ENCODE measurements at regions not wholly inside any gene's neighbourhood (a gene's known extent, or its start where the extent isn't known, plus 50 kb on each side); places are given as distances from the start of the nearest gene placed in this dataset.

GRCh38 chr5:85604786-85605185 lies 1013.0 kb upstream of the COX7C start (continued):
- TF ChIP-seq ZNF558 (CRISPR knock-in tag; IDR thresholded peaks at IDR 0.05; ENCODE audit: borderline replicate concordance) (no peak), REL (CRISPR knock-in tag; conservative IDR thresholded peaks at IDR 0.05) (no peak)

- Histone ChIP-seq H2AFZ (ENCODE audit: low read length) (no peak overlapping the region), H3K27ac (ENCODE audit: extremely low read length, insufficient read depth, low read length) (no peak overlapping the region), H3K36me3 (replicated peaks in 1 of 2; ENCODE audit: control insufficient read depth in 1 of 2, insufficient read depth in 2 of 2, low read length in 2 of 2) (no peaks in the 10 kb centered on the region), H3K79me2 (ENCODE audit: insufficient read depth, low read length) (no peaks in the 10 kb centered on the region), H3K9me3 (ENCODE audit: low read length) (no peaks in the 10 kb centered on the region), H3K4me3 (replicated peaks in 1 of 3; ENCODE audit: insufficient read depth in 1 of 3, low read depth in 2 of 3, low read length in 3 of 3) (no peak overlapping the region), H3K27me3 (ENCODE audit: control insufficient read depth in 1 of 2, insufficient read depth in 2 of 2, low read length in 2 of 2) (no peaks in the 10 kb centered on the region), H3K4me1 (ENCODE audit: insufficient read depth, low read length) (no peaks in the 10 kb centered on the region), H3K4me2 (ENCODE audit: low read depth, low read length) (no peak overlapping the region), H3K9ac (ENCODE audit: insufficient read depth, low read depth, low read length) (no peak overlapping the region), H4K20me1 (ENCODE audit: insufficient read depth, low read length) (no peaks in the 10 kb centered on the region)
- ATAC-seq (no peak), FAIRE-seq (no peak), DNase-seq (ENCODE audit: low spot score) (no peak)
- ChIA-PET CTCF (ENCODE audit: low intra/inter-chr PET ratio, low total read pairs) (no interaction called here), POLR2A (no interaction called here)
- TF ChIP-seq GTF2F1 (IDR thresholded peaks at IDR 0.05; ENCODE audit: low read length) (no peak), CSRNP2 (CRISPR knock-in tag; conservative IDR thresholded peaks at IDR 0.05; ENCODE audit: low read depth) (no peak), MLX (CRISPR knock-in tag; IDR thresholded peaks at IDR 0.05) (no peak), ZNF414 (CRISPR knock-in tag; IDR thresholded peaks at IDR 0.05) (no peak), ZNF263 (CRISPR knock-in tag; IDR thresholded peaks at IDR 0.05) (no peak), GABPA (IDR thresholded peaks at IDR 0.05; ENCODE audit: low read depth, low read length) (no peak), GABPA (CRISPR knock-in tag; IDR thresholded peaks at IDR 0.05; ENCODE audit: low read depth) (no peak), RFX3 (CRISPR knock-in tag; IDR thresholded peaks at IDR 0.05) (no peak), ZNF431 (CRISPR knock-in tag; IDR thresholded peaks at IDR 0.05; ENCODE audit: borderline replicate concordance, low read depth) (no peak), GABPB1 (CRISPR knock-in tag; IDR thresholded peaks at IDR 0.05) (no peak), MAZ (IDR thresholded peaks at IDR 0.05; ENCODE audit: borderline replicate concordance, low read depth, low read length) (no peak), MAZ (CRISPR knock-in tag; IDR thresholded peaks at IDR 0.05; ENCODE audit: low read depth) (no peak), PAWR (CRISPR knock-in tag; IDR thresholded peaks at IDR 0.05; ENCODE audit: borderline replicate concordance) (no peak), KMT2A (CRISPR knock-in tag; IDR thresholded peaks at IDR 0.05) (no peak), ZNF326 (CRISPR knock-in tag; IDR thresholded peaks at IDR 0.05; ENCODE audit: borderline replicate concordance) (no peak), ZNF121 (CRISPR knock-in tag; IDR thresholded peaks at IDR 0.05) (no peak), HDAC6 (IDR thresholded peaks at IDR 0.05; ENCODE audit: low read depth, low read length) (no peak), PBX3 (CRISPR knock-in tag; IDR thresholded peaks at IDR 0.05; ENCODE audit: borderline replicate concordance) (no peak), NFKBIZ (CRISPR knock-in tag; IDR thresholded peaks at IDR 0.05) (no peak)
- intact Hi-C loops (cut with micrococcal nuclease; ENCODE audit: unreplicated experiment), result no loop called here
- in situ Hi-C loops (cut with HindIII; ENCODE audit: extremely low pct_ligation_motif_present, low pct_unique_long_range_greater_than_20kb), result no loop called here
- BruUV-seq (replicated peaks), result no TSS peak
Observed at GRCh38 chr5:85605381-85605780, 1012.4 kb upstream of the COX7C start.

All from HepG2 (cell line).